Natural killer cell (primary cell): ENCODE measurements at regions not wholly inside any gene's neighbourhood (a gene's known extent, or its start where the extent isn't known, plus 50 kb on each side); places are given as distances from the start of the nearest gene placed in this dataset.
"Not testable (repeated sequence)": the region's sequence is repeated elsewhere in the genome, so short reads cannot be mapped to it uniquely, and the experiment has no call there.

ENCODE experiments used
- ATAC-seq, 3 donors: fragments of 150-1000 bp in 2 of 3; fragments of 200-7000 bp in 1 of 3; cut with Tn5 transposase; 1 replicate in 1 of 3; 2 replicates in 2 of 3; pipeline ENCODE4 v1.10.0; 2021; ENCODE audit warnings: mild to moderate bottlenecking in 2 of 3, moderate library complexity in 2 of 3
- DNase-seq, 2 donors: peaks; one replicate each; pipeline versions ENCODE4 v3.0.0 to v3.0.0-alpha.2; 2013 to 2021; ENCODE audit warnings: mixed read lengths in 1 of 2
- H3K27ac ChIP-seq: one replicate; pipeline ENCODE4 v1.5.1; 2013; ENCODE audit warnings: mild to moderate bottlenecking, low read length
- H3K27me3 ChIP-seq: one replicate; pipeline ENCODE4 v1.6.1; 2013; ENCODE audit warnings: low read length; ENCODE audit not compliant: control insufficient read depth, insufficient read depth
- H3K36me3 ChIP-seq: one replicate; pipeline ENCODE4 v1.6.1; 2013; ENCODE audit warnings: low read length; ENCODE audit not compliant: control insufficient read depth, insufficient read depth
- H3K4me1 ChIP-seq: one replicate; pipeline ENCODE4 v1.6.1; 2013; ENCODE audit warnings: low read length; ENCODE audit not compliant: control insufficient read depth, insufficient read depth
- H3K4me3 ChIP-seq: one replicate; pipeline ENCODE4 v1.5.1; 2013; ENCODE audit warnings: low read length
- H3K9me3 ChIP-seq: one replicate; pipeline ENCODE4 v1.6.1; 2013; ENCODE audit warnings: low read length; ENCODE audit not compliant: control insufficient read depth, insufficient read depth
- H3K27ac Mint-ChIP-seq, 2 donors: one replicate each; pipeline ENCODE4 v1.8.0; 2022; ENCODE audit warnings: mild to moderate bottlenecking in 2 of 2, mixed read lengths in 2 of 2, moderate library complexity in 1 of 2
- H3K27me3 Mint-ChIP-seq, 2 donors: one replicate each; pipeline ENCODE4 v1.8.0; 2022; ENCODE audit warnings: low read depth in 2 of 2, mixed read lengths in 2 of 2
- H3K36me3 Mint-ChIP-seq: one replicate; pipeline ENCODE4 v1.8.0; 2022; ENCODE audit warnings: mixed read lengths
- H3K4me1 Mint-ChIP-seq, 2 donors: one replicate each; pipeline ENCODE4 v1.8.0; 2022; ENCODE audit warnings: mixed read lengths in 2 of 2
- H3K4me3 Mint-ChIP-seq: one replicate; pipeline ENCODE4 v1.8.0; 2022; ENCODE audit warnings: mild to moderate bottlenecking, moderate library complexity, mixed read lengths
- H3K9me3 Mint-ChIP-seq, 2 donors: one replicate each; pipeline ENCODE4 v1.8.0; 2022; ENCODE audit warnings: mixed read lengths in 2 of 2
- CTCF ChIP-seq: fragments of 200-600 bp; IDR thresholded peaks from one replicate; pipeline ENCODE4 v1.8.0; 2022; ENCODE audit warnings: antibody characterized with exemption
- WGBS: methylation state at CpG from one replicate; pipeline ENCODE4 v1.1.7; 2013; ENCODE audit warnings: missing lambda C conversion rate; ENCODE audit not compliant: insufficient coverage; 5-methylcytosine and 5-hydroxymethylcytosine counted together
- intact Hi-C: fragments of 100-400 bp; cut with micrococcal nuclease; formaldehyde crosslinking; loops from one replicate; pipeline ENCODE4 v1.14.2; 2022

- WGBS: 82% methylated on average over 7 of the region's 11 CpGs
- Mint-ChIP-seq H3K36me3 (no peaks in the 10 kb centered on the region), H3K4me3 (no peak overlapping the region), H3K4me1 (no peaks in the 10 kb centered on the region), H3K27ac (no peak overlapping the region), H3K9me3 (peaks cover 0 to under 1% of the 10 kb centered on the region in 2 donors), H3K27me3 (peaks cover 7 to 13% of the 10 kb centered on the region in 2 donors)
- Histone ChIP-seq H3K36me3 (no peaks in the 10 kb centered on the region), H3K27ac (no peak overlapping the region), H3K4me1 (no peaks in the 10 kb centered on the region), H3K4me3 (no peak overlapping the region), H3K9me3 (no peaks in the 10 kb centered on the region), H3K27me3 (no peaks in the 10 kb centered on the region)
- intact Hi-C loops: no loop called here
- DNase-seq: no peak
- no peak for ATAC-seq
- TF ChIP-seq CTCF: no peak
These were observed 97.1 kb upstream of the NAV2 start for GRCh38 chr11:19615341-19616183.

GRCh38 chr11:19614370-19614940 lies 98.2 kb upstream of the NAV2 start:
- H3K27ac Mint-ChIP-seq: no peak overlapping the region
- no peaks in the 10 kb centered on the region for H3K4me1 ChIP-seq
- H3K4me1 Mint-ChIP-seq: no peaks in the 10 kb centered on the region
- intact Hi-C loops: no loop called here
- H3K4me3 Mint-ChIP-seq: no peak overlapping the region
- no peak for ATAC-seq
- WGBS: 47% methylated on average over 3 of the region's 3 CpGs
- H3K36me3 Mint-ChIP-seq: no peaks in the 10 kb centered on the region
- no peaks in the 10 kb centered on the region for H3K36me3 ChIP-seq
- no peaks in the 10 kb centered on the region for H3K9me3 ChIP-seq
- H3K4me3 ChIP-seq: no peak overlapping the region
- no peak for DNase-seq
- peaks cover 9 to 20% of the 10 kb centered on the region in 2 donors for H3K27me3 Mint-ChIP-seq
- TF ChIP-seq CTCF: no peak
- H3K9me3 Mint-ChIP-seq: peaks cover 0 to 2% of the 10 kb centered on the region in 2 donors
- no peak overlapping the region for H3K27ac ChIP-seq
- H3K27me3 ChIP-seq: no peaks in the 10 kb centered on the region

- H3K27me3 Mint-ChIP-seq: peaks cover 13 to 41% of the 10 kb centered on the region in 2 donors
These were observed 100.6 kb upstream of the NAV2 start for GRCh38 chr11:19612025-19612424.

GRCh38 chr11:19607656-19608360 lies 104.8 kb upstream of the NAV2 start:
- DNase-seq: no peak
- no peak overlapping the region for H3K27ac ChIP-seq
- H3K27me3 Mint-ChIP-seq: peaks cover 25 to 53% of the 10 kb centered on the region in 2 donors
- no peaks in the 10 kb centered on the region for H3K4me1 Mint-ChIP-seq
- no peak overlapping the region for H3K27ac Mint-ChIP-seq
- H3K4me3 ChIP-seq: no peak overlapping the region
- TF ChIP-seq CTCF: no peak
- 87% methylated on average over 5 of the region's 5 CpGs for WGBS
- no peak for ATAC-seq
- H3K4me3 Mint-ChIP-seq: no peak overlapping the region
- no peaks in the 10 kb centered on the region for H3K27me3 ChIP-seq
- H3K9me3 ChIP-seq: no peaks in the 10 kb centered on the region
- peaks cover 0 to 2% of the 10 kb centered on the region in 2 donors for H3K9me3 Mint-ChIP-seq
- intact Hi-C loops: no loop called here
- H3K4me1 ChIP-seq: no peaks in the 10 kb centered on the region
- no peaks in the 10 kb centered on the region for H3K36me3 ChIP-seq
- no peaks in the 10 kb centered on the region for H3K36me3 Mint-ChIP-seq

More at GRCh38 chr11:19612025-19612424, 100.6 kb upstream of the NAV2 start:
- H3K4me1 Mint-ChIP-seq, H3K4me1 ChIP-seq, H3K36me3 ChIP-seq, ATAC-seq, H3K9me3 Mint-ChIP-seq, H3K27ac Mint-ChIP-seq, intact Hi-C loops, H3K36me3 Mint-ChIP-seq, H3K9me3 ChIP-seq, H3K27me3 ChIP-seq, H3K4me3 Mint-ChIP-seq, H3K27ac ChIP-seq, DNase-seq, H3K4me3 ChIP-seq: not testable (repeated sequence)
